HG03066 (cell line): ENCODE measurements at regions not wholly inside any gene's neighbourhood (a gene's known extent, or its start where the extent isn't known, plus 50 kb on each side); places are given as distances from the start of the nearest gene placed in this dataset.

Experiments
- ATAC-seq: cut with Tn5 transposase; IDR thresholded peaks from one replicate; pipeline ENCODE4 v1.9.1; 2021; ENCODE audit warnings: low read depth; ENCODE audit not compliant: unreplicated experiment

DNA sequence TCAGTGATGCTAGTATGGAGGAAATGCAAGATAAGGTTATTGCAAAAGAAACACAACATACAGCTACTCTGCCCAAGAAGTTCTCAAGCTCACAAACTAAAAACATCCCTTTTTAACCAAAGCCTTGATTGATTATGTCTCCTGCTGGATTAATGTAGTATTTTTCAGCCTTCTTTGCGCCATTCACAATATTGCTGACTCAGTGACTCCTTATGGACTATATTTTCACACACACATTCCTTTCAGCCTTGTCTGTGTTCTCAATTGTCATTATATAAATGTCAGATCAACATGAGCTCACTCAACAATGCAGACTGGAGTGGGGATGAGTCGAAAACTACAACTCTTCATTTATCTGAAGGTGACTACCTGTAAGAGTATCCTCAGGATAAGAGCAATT lies 579.3 kb upstream of the CDH8 start:
- no peak for ATAC-seq

DNA sequence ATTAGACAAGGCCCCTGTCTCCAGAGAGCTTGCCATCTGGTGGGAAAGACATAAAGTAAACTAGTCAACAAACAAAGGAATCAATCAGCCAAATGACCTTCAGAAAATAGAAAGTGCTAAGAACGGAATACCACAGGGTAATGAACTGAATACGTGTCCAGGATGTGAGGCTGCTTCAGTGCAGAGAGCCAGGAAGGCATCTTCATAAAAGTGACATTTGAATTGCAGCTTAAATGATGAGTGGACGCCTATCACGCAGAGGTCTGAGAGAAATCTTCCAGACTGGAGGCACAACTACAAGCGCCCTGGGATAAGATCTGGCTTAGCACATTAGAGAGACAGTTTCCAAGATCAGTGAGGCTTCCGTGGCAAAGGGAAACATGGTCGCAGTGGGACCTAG lies 574.1 kb upstream of the CDH8 start:
- ATAC-seq = no peak

DNA sequence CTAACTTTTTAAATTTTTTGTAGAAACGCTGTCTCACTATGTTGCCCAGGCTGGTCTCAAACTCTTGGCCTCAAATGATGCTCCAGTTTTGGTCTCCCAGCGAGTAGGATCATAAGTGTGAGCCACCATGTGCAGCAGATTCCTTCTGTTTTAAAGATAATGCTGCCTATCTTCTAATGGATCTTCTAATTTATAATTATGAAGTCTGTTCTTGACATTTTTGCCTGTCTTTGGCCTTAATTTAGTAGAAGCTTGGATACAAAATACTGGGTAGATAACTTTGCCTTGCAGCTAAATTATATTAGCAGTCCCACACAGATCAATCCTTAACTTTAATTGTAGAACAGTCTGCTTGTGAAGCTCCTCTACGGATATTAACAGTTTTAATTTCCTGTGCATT lies 566.6 kb upstream of the CDH8 start:
- ATAC-seq = no peak

DNA sequence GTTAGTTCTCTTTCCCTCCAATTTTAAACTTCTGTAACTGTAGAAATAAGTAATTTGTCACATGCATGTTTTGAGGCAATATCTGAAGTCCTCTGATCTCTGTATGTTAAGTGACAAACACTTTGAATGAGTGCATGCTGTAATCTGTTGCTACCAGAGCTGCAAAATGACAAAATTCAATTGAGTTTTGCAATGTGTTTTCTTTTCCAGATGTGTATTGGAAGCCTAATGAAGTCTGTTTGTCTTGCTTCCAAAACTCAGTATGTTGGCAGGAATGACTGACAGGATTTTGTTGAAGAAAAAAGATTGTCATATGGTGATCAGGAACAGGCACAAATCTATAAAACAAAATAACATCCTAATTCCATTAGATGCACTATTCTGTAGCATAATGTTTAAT lies 561.6 kb upstream of the CDH8 start:
- no peak for ATAC-seq

DNA sequence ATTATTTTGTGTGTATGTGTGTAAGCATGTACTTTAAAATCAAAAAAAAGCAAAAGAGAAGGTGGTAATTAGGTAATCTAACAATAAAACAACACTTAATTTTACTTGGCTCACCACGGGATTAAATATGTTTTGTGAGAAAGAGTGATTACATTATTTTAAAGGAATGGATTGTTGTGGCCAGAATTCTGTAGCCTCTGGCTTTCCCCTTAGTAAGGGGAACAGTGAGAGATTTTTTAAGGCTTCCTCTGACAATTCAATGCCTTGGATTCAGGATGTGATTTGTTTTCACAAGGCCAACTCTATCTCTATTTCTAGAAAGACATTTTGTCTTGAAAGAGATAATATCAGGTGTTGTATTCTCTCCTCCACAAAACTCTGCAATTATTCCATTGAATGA lies 560.3 kb upstream of the CDH8 start:
- ATAC-seq = no peak

DNA sequence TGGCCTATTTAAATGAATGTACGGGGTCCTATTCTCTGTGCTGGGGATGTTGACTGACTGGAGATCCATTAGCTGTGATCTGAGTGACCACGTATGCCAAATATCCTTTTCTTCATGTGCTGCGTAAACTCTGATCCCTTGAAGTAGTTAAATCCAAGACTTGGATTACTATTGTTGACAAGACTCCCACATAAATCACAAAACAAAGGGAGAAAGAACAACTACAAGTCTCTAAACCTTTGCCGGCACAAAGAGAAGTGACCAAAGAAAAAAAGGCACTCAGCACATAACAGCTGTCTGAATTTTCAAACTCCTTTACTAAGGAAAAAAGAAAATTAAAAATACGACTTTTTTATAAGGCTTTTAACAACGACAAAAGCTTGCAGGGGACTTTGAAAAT lies 559.9 kb upstream of the CDH8 start:
- ATAC-seq = no peak

DNA sequence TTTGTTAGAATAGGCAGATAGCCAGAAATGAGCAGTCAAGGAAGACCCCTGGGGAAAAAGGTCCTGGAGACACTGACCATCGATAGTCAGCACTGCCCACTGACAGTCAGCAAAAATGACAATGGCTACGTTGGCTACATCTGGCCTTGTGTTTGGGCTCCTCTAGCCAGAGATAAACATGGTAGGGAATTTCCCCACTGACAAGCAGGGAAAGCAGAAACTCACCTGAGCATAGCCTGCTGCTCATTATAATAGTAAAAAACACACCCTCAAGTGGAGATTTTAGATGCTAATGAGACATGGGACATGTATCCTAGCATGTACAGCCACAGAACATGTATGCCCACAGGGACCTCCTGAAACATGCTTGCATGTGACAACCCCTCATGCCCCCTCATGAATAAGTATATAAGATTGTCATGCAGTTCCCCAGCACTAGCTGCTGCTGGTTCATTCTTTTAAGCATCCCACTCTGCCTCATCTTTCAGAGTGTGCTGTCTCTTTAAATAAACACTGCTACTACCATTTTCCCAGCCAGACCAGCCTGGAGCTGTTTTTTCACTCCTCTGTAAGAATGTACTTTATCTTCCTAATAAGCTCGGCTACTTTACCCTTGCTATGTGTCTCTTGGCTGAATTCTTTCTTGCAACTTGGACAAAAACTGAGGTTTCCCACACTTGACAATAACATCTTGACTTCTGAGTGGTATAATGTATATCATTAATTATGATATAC lies 550.1 kb upstream of the CDH8 start:
- ATAC-seq = no peak

DNA sequence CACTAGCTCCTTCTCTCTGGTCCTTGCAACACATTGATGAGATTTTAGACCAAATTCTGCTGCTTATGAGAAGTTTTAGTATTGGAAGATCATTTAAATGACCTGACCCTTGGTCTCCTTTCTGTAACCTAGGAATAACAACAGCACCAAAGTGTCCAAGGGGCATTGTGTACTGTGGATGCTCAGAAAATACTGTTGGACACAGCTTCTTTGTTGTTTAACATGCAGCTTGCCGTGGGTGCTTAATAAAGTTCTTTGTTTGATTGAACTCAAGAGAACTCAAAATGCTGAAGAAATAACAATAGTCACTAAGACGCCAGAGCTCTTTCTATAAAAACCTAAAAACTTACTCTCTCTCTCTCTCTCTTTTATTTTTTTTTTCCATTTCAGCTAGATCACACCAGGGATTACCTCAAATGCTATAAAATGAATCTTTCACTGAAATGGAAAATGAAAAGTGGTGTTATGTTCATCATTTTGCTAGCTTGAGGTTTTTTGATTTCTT lies 548.9 kb upstream of the CDH8 start:
- ATAC-seq = no peak

DNA sequence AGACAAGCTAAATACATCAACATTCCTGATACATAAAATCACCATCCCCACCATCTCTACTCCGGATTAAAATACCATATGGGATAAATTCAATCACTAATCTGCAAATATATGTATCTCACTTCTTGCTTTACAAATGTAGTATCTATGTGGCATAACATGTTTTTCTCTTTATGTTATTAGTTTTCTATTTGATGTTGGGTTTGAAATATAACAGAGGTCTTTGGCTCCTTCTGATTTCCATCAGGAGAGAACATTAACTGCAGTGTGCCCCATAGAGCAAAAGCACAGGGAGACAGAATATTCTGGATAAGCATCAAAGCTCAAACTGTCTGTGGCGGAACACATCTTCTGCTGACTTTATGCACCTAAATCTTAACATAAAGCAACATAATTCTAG lies 547.2 kb upstream of the CDH8 start:
- no peak for ATAC-seq

DNA sequence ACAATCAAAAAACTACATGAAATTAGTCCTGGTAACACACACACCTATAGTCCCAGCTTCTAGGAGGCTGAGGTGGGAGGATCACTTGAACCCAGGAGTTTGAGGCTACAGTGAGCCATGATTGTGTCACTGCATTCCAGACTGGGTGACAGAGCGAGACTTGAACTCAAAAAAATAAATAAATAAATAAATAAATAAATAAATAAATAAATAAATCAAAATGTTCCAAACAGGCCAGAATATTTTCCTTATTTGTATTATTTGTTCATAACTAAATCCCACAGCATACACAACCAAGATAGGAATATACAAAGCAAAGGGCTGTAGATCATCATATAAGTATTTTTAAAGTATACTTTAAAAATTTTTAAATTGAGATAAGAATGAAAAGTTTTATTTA lies 537.2 kb upstream of the CDH8 start:
- no peak for ATAC-seq

DNA sequence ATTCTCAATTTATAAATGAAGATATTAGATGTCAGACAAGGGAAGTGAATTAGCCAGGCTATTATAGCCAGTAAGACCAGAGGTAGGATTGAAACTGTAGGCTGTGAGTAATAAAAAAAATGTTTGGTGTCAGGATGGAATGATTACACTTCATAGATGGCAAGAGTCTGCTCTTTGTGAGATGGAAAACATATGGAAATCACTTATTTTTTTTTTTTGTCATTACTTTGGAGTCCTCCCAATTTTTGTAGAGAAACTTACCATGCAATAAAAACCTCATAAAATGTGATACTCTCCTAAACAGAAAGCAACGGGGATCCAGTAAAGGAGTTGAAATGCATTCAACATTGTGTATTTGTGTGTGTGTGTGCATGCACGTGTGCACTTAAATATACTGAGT lies 532.7 kb upstream of the CDH8 start:
- ATAC-seq = no peak

DNA sequence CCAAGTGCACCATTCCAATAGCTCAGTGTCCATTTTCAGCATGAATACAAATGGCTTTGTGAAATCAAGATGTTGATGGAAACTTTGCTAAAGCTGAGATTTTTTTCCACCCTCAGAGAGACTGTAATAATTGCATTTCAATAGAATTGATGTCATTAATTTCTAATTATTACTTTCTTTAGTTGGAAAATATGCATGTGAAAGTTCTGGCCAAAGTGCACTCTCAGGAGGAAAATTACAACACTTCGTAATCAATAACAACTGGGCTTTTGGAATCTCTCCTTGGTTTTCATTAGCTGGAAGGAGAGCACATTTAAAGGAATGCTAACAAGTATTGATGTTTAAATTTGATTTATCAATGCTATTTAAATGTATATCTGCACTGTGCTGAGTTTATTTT lies 529.5 kb upstream of the CDH8 start:
- ATAC-seq = no peak

DNA sequence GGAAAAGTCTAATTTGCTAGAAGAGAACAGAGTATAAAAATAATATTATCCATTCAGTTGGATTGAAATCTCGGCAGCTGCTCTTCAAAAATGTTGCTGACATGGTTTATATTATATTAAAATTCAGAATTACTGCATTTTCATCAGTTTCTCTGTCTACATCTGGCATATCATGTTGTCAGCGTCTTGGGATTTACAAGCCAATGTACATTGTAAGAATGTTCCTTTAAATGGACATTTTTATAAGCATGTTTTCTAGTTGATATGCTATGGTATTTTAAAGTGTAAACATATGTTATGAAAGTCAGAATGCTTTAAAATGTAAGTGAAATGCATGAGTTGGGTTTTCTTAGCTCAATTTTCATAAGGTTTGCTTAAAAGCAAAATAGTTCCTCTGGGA lies 528.1 kb upstream of the CDH8 start:
- ATAC-seq = no peak

DNA sequence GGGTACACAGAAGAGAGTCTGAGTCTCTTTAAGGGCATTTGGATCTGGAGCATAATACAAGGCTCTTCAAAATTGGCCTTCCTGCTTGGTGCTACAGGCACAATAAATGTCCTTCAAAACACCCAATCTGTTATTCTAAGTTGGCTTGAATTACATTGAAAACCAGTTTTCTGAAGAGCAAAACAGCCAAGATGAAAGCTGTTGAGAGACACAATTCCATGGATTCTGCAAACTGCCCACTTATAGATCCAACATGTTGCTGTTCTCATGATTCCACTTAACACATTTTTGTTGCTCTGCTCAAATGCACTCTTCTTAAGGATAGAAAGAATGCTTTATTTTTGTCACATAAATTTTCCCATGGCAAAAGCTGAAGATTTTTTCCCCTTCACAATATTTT lies 525.9 kb upstream of the CDH8 start:
- no peak for ATAC-seq

DNA sequence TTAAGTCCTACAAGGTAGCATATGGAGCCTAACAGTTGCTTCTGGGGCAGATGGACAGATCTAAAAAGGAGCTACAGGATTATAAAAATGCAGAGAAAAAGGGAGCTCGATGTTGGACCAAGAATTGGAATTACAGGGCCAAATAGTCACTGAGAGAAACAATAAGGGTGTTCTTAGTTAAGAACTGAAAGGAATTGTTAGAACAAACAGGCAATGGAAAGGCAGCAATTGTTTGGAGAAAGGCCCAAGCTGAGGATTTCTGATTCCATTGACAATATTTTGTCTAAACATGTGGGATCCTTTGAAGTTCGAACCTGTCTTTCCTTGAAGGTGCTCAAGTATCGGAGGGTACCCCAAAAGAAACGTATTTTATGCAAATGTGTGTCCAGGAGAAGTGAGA lies 513.6 kb upstream of the CDH8 start:
- no peak for ATAC-seq

DNA sequence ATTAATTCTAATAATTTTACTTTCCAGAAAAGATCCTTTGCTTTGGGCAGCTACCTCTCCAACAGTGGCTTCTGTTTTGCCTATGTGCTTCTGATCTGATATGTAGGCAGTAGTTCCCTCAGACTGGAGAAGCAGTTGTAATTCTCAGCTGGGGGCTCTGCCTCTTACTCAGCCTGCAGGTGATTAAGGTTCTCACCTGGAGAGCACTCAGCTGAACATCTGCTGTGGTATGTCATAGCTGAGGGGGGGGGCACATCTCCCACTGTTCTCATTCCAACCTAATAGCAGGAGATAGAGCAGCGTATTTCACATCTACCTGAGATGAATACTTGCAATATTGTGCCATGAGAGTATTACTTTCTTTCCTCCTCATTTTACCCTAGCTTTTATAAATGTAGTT lies 511.9 kb upstream of the CDH8 start:
- ATAC-seq = no peak

DNA sequence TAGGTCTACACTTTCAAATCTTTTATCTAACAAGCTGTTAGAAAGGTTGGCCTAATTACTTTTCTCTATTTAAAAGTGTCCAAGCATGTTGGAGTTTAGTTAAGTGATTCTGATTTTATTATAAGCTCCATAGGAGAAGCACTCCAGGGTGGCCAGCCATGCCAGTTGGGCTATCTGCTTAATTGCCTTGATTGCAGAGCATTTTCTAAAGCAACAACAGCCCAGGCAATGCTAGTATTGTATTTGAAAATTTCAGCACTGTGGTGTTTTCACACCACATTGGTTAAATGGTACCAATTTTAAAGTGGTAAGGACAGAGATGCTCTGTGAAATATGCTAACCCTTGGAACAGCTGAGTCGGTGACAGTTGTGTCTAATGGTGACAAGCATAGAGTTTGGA lies 510.5 kb upstream of the CDH8 start:
- no peak for ATAC-seq

DNA sequence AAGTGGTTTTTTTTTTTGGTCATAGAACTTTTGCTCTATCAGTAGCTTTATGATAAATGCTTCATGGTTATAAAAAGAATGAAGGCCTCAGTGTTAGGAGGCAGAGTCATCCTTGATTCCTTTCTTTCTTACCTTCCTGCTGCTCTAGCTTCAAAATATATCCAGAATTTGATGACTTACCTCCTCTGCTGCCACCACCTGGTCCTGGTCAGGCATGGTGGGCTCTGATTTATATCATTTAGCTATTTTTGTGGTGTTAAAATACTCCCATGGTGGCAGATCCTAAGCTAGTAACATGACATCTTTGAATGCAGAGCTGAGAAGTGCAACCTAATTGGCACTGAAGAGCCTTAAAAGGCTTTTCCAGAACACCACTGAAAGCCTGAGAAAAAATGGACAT lies 508.8 kb upstream of the CDH8 start:
- ATAC-seq = no peak

DNA sequence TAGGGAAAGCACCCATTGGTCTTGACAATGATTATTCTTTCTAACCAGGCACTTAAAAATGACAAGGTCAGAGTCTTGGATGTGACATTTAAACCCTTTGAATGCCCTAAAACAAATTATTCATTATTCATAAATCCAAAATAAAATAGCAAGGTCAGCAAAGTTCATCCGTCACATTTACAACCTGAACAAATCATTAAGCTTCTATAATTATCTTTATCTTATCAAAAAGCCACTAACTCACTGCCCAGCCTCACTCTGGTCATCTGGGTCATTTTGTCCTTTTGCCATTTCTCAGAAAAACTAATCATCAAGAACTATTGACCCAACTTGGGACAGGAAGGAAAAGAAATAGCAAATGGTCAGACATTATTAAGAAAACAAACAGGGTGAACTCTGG lies 507.3 kb upstream of the CDH8 start:
- no peak for ATAC-seq

DNA sequence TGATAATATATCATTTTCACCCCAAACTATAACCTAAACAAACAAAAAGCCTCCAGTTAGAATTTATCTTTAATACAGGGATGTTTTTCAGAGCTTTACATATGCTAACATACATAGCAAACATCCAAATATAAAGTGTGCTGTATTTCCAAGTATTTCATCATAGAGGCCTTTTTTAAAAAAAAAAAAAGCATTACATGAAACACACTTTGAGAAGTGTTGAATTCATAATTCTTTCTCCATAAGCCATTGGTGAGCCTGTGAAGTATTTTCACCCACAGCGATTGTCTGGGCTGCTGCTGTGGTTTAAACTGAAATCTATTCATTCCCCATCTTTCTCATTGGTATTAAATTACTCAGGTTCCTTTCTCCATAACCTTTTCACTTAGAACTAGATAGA lies 503.4 kb upstream of the CDH8 start:
- ATAC-seq = no peak

DNA sequence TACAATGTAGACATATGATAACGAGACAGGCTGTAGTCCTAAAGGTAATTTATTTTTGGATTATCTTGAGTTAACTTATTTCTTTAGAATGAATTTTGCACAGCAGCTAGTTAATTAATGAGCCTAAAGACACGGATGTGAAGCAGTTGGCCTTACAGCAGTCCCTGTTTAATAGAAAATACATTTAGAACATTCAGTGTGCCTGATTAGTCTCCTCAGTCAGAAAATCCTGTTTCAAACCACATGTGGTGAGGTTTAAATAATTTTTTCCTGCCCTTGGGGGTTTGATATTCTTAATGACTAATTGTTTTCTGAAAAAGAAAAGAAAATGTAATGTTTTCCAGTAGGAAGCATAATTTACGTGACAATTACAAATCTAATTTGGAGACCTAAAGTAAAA lies 494.2 kb upstream of the CDH8 start:
- no peak for ATAC-seq

DNA sequence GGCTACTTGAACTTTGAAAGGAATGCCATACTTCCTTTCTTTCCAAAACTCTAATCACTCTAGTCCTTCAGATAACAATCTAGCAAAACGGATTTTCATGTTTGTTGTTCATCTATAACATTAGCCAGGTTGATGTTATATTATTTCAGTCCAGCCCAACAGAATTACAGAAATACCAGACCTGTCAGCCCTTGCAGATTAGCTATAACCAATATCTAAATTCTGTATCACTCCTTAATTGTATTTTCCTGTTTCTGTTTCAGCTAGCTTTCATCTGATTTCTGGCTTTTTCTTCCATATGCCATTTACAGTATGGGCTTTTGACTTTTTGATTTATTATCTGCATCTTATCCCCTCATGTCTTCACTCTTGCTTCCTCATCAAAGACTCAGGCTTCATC lies 479.8 kb upstream of the CDH8 start:
- no peak for ATAC-seq

DNA sequence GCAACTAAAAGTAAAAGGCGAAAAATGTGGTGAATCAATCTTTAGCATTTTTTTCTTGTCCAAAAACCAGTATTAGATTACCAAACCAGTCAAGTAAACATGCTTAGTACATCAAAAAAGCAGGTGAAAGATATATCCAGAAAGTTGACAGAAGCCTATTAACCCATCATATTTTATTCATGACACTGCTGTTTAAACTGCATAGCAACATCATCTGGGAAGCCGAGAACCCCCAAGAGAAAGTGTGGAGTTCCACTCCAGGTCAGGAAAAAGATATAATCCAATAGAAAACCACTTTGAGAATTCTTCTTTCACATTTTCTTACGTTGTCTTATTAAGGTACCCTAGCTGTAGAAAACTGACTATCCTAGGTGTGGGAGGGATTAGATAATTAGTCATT lies 466.8 kb upstream of the CDH8 start:
- no peak for ATAC-seq
